Fibroblast of skin of back (primary cell): ENCODE measurements at regions not wholly inside any gene's neighbourhood (a gene's known extent, or its start where the extent isn't known, plus 50 kb on each side); places are given as distances from the start of the nearest gene placed in this dataset.

ENCODE experiments used
- DNase-seq: peaks from one replicate; pipeline ENCODE4 v3.0.0-alpha.2; 2013

DNA sequence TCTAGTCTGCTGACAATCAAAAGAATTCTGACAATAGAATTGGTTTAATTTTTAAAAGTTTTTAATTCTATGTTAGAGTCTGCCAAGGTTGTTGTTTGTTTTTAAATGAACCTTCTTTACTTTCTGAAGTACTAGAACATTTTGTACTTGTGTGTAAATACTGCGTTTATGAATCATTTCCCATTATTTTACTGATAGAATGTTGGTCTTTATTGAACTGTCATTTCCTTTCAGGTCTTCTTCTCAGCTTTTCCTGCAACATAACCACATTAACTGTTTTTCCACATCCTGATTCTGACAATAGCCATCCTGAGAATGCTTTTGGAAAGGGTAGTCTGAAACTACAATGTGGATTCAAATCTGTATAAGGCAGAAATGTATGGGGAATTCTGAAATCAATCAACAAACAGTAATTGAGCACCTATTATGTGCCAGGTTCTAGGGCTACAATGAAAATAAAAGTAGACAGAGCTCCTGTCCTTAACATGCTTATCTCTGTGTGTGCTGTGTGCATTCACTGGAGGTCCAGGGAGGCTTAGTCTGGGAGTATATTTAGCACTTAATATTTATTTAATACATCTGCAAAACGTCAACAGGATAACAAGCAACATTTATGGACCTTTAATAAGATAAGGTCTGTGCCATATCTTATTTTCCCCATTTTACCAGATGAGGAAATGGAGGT lies 73.1 kb upstream of the SLC38A2 start:
- DNase-seq: no peak

- no peak for DNase-seq
Observed at GRCh38 chr12:46445093-46445492, 72.5 kb upstream of the SLC38A2 start.

GRCh38 chr12:46443594-46444263 lies 71.2 kb upstream of the SLC38A2 start:
- no peak for DNase-seq

- DNase-seq: no peak
Observed at GRCh38 chr12:46442738-46443137, 70.2 kb upstream of the SLC38A2 start.

DNA sequence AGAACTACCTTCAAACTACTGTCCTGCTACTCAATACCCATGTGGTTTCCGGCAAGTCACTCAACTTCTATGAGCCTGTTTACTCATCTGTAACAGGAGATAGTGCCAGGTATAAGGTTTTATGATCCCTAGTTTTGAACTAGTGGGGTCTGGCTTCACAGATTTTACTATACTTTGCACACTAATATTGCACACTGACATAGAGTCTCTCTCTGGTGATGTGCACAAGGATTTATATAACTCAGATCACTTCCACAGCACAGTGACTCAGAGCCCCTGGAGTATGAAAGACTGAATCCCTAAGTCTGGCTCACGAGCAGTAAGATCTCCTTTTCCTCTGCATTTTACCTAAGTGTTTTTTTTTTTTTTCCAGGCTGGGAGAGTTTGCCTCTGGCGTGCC lies 69.7 kb upstream of the SLC38A2 start:
- DNase-seq: peak; percentile 48

DNA sequence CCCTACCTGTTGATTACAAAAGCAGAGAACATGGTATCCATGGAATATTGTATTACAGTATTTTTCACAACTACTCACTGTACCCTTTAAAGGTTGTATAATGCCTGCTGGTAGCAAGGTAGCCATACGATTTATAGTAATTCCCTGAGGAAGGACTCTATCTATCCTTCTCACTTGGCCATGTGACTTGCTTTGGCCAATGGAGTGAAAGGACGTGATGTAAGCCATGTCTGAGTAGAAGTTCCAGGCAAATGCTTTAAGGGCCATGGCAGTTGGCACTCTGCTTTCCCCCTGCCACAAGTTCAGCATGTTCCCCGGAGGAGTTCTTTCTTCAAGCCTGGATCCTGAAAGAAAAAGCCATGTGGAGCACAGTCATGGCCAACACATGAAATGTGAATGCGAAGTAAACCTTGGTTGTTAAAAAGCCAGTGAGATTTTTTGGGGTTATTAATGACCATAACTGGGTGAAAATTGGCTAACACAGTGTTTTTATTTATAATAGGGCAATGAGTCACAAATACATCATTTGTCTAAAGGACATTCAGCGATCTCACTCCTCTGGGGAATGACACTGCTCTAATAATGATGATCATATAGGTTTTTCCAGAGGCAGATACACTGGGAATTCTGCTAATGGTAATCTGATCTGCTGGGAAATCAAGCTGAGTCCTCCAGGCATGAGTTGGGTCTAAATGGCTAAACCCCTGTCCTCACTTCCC lies 67.4 kb upstream of the SLC38A2 start:
- DNase-seq: peak; percentile 59

DNA sequence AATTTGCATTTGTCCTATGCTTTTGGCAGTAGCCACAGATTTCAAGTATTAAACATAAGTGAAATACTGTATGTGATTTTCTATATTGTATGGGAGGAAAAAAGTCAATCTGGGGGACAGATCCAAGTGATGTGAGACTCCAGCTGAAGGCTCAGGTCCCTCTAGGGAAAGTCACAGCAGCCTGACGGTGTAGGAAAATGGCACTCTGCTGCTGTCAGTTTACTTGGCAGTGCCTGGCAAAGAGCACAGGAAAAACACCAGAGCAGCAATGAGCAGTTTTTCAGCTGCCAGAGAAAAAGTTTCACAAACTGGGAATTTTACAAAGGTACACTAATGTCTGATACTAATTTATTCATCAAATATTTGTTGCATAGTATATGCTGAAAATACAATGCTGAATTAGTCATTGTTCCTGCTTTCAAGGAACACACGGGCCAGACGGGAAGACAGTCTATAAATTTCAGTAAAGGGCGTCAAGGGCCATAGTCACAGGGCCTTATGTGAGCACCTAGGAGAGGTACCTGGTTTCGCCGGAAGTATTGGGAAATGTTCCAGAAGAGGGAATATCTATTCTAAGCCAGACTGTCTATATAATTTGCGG lies 66.2 kb upstream of the SLC38A2 start:
- DNase-seq: no peak

GRCh38 chr12:46438256-46438655 lies 65.7 kb upstream of the SLC38A2 start:
- no peak for DNase-seq

DNA sequence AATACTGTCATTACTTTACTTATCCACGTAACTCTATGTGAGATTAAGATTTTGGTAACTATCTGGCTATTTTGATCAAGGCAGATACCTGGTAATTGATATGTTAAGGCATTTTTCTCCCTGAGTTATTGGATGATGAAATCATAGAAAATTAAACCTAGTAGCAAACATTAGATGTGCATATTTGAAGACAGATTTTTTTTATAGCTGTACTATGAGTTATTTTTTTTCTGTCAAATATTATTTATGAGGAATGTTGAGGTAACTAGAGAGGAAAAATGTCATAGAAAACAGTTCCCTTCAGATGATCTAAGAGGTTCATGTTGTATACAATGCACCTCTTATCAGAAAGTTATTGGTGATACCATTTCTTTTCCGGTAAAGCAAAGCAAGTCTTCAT lies 64.9 kb upstream of the SLC38A2 start:
- DNase-seq: no peak

GRCh38 chr12:46436747-46437146 lies 64.2 kb upstream of the SLC38A2 start:
- DNase-seq: no peak

DNA sequence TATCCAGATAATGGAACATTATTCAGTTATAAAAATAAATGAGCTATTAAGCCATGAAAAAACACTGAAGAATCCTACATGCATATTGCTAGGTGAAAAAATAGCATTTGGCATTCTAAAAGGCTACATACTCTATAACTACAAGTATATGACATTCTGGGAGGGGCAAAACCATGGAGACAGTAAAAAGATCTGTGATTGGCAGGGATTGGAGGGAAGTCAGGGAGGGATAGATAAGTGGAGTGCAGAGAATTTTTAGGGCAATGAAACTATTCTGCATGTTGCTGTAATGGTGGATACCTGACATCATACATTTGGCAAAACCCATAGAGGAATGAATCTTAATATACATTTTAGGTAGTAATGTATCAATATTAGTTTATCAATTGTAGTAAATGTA lies 63.1 kb upstream of the SLC38A2 start:
- DNase-seq: no peak

- DNase-seq: no peak
Observed at GRCh38 chr12:46435029-46435428, 62.5 kb upstream of the SLC38A2 start.

- no peak for DNase-seq
Observed at GRCh38 chr12:46433829-46434228, 61.3 kb upstream of the SLC38A2 start.

- DNase-seq: no peak
Observed at GRCh38 chr12:46432325-46432724, 59.8 kb upstream of the SLC38A2 start.

GRCh38 chr12:46430340-46430948 lies 57.9 kb upstream of the SLC38A2 start:
- peak; percentile 87 for DNase-seq
